ENCODE measurements at regions not wholly inside any gene's neighbourhood (a gene's known extent, or its start where the extent isn't known, plus 50 kb on each side); places are given as distances from the start of the nearest gene placed in this dataset.

GRCh38 chr6:119647309-119647708 lies 297.7 kb upstream of the MAN1A1 start:
- H2AFZ ChIP-seq (ENCODE audit: low read depth, low read length) = no peak overlapping the region
- DNase-seq (ENCODE audit: extremely low read depth in 1 of 4, low spot score in 3 of 4) (no peak), ATAC-seq (no peak), FAIRE-seq (no peak)
- intact Hi-C loops (cut with micrococcal nuclease) (no loop called here), in situ Hi-C loops (cut with MboI) (no loop called here)
- H3K79me2 ChIP-seq (ENCODE audit: control insufficient read depth, insufficient read depth, low read length) = no peaks in the 10 kb centered on the region
- no peaks in the 10 kb centered on the region for H3K4me1 ChIP-seq (replicated peaks in 1 of 2; ENCODE audit: control insufficient read depth in 2 of 2, insufficient read depth in 2 of 2, low read length in 2 of 2)
- no peaks in the 10 kb centered on the region for H3K36me3 ChIP-seq (ENCODE audit: control insufficient read depth, insufficient read depth, low read length)
- H3K27me3 ChIP-seq (ENCODE audit: control insufficient read depth in 2 of 2, insufficient read depth in 2 of 2, low read length in 2 of 2) = no peaks in the 10 kb centered on the region
- ChIA-PET CTCF (ENCODE audit: low intra/inter-chr PET ratio) (no interaction called here), POLR2A (no interaction called here)
- BruUV-seq (replicated peaks) = no TSS peak
- WGBS (ENCODE audit: insufficient coverage, low coverage, missing lambda C conversion rate) = 54% methylated on average over 2 of the region's 2 CpGs
- no peak overlapping the region for H3K27ac ChIP-seq (ENCODE audit: extremely low read depth, low read depth, low read length)
- no peak overlapping the region for H3K9ac ChIP-seq (ENCODE audit: insufficient read depth in 1 of 2, low read depth in 2 of 2, low read length in 2 of 2)
- H3K9me1 ChIP-seq (ENCODE audit: control insufficient read depth, insufficient read depth, low read length) = no peaks in the 10 kb centered on the region
- no peak for TF ChIP-seq PRDM10 (IDR thresholded peaks at IDR 0.05; ENCODE audit: partially characterized antibody)
- no peak for TF ChIP-seq TARDBP (IDR thresholded peaks at IDR 0.05)
- no peak for TF ChIP-seq MBD2 (IDR thresholded peaks at IDR 0.05; ENCODE audit: borderline replicate concordance, low read depth)
- no peak for TF ChIP-seq ETV1 (tag; conservative IDR thresholded peaks at IDR 0.05; ENCODE audit: low read depth)
- TF ChIP-seq MTF1 (CRISPR knock-in tag; IDR thresholded peaks at IDR 0.05; ENCODE audit: borderline replicate concordance) = no peak
- no peak overlapping the region for H3K4me3 ChIP-seq
- no peaks in the 10 kb centered on the region for H4K20me1 ChIP-seq (replicated peaks; ENCODE audit: control insufficient read depth, insufficient read depth, low read length)
- no peaks in the 10 kb centered on the region for H3K9me3 ChIP-seq (replicated peaks; ENCODE audit: control insufficient read depth, insufficient read depth, low read depth, low read length)
- H3K4me2 ChIP-seq (ENCODE audit: insufficient read depth, low read length) = no peak overlapping the region
